A673 (cell line): ENCODE measurements at regions not wholly inside any gene's neighbourhood (a gene's known extent, or its start where the extent isn't known, plus 50 kb on each side); places are given as distances from the start of the nearest gene placed in this dataset.

ENCODE experiments used
- CTCF ChIP-seq: fragments of 300-800, 200-600 bp; sonication (generic); conservative IDR thresholded peaks from 2 replicates; pipeline ENCODE4 v1.5.1; 2017; ENCODE audit warnings: low read depth, mild to moderate bottlenecking, antibody characterized with exemption, low read length, moderate library complexity, mixed read lengths
- EZH2 ChIP-seq: fragments of 200-600 bp; sonication (generic); IDR thresholded peaks from 2 replicates; pipeline ENCODE4 v1.6.1; 2017; ENCODE audit warnings: borderline replicate concordance, low read depth, mild to moderate bottlenecking, mixed read lengths, antibody characterized with exemption, low read length; ENCODE audit not compliant: poor library complexity, severe bottlenecking

- no peak for TF ChIP-seq CTCF
- no peak for TF ChIP-seq EZH2
These were observed 52.9 kb upstream of the HPCAL1 start for GRCh38 chr2:10249798-10250197.
